NB4 (cell line): ENCODE measurements at regions not wholly inside any gene's neighbourhood (a gene's known extent, or its start where the extent isn't known, plus 50 kb on each side); places are given as distances from the start of the nearest gene placed in this dataset.
"Not testable (repeated sequence)": the region's sequence is repeated elsewhere in the genome, so short reads cannot be mapped to it uniquely, and the experiment has no call there.

ENCODE experiments used
- DNase-seq: peaks from one replicate; pipeline ENCODE4 v3.0.0; 2010; ENCODE audit warnings: low read depth
- H3K4me3 ChIP-seq: one replicate; pipeline ENCODE4 v1.5.1; 2011; ENCODE audit warnings: mild to moderate bottlenecking, low read depth, low read length, moderate library complexity
- MAX ChIP-seq: IDR thresholded peaks from 2 replicates; pipeline ENCODE4 v1.6.1; 2011; ENCODE audit warnings: low read depth, low read length
- MYC ChIP-seq: IDR thresholded peaks from 2 replicates; pipeline ENCODE4 v1.6.1; 2011; ENCODE audit warnings: low read depth, low read length
- POLR2A ChIP-seq: IDR thresholded peaks from 2 replicates; pipeline ENCODE4 v1.6.1; 2011; ENCODE audit warnings: mild to moderate bottlenecking; ENCODE audit not compliant: insufficient read length; ENCODE audit errors: extremely low read depth
- TF ChIP-seq, protein P1 (sequence below): IDR thresholded peaks from one replicate; pipeline ENCODE4 v1.5.1; 2012; ENCODE audit warnings: low read depth, low read length

DNA sequence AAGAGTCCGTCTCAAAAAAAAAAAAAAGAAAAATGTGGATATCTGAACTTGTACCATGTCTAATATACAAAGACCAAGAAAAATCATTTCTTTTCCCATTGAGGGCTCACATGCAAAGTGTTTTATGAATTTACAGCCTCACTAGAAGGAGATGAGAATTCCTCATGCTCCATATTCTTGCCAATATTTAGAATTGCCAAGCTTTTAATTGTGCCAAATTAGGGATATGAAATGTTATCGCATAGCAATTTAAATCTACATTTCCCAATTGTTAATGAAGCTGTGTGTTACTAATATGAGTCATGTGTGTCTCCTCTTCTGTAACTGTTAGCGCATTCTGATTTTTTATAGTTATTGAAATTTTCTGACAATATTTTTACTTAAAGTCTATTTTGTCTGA lies 63.0 kb upstream of the CRYM start:
- no peak overlapping the region for H3K4me3 ChIP-seq
- no peak for TF ChIP-seq MYC
- TF ChIP-seq POLR2A = no peak
- TF ChIP-seq MAX = no peak
- TF ChIP-seq, protein P1, sequence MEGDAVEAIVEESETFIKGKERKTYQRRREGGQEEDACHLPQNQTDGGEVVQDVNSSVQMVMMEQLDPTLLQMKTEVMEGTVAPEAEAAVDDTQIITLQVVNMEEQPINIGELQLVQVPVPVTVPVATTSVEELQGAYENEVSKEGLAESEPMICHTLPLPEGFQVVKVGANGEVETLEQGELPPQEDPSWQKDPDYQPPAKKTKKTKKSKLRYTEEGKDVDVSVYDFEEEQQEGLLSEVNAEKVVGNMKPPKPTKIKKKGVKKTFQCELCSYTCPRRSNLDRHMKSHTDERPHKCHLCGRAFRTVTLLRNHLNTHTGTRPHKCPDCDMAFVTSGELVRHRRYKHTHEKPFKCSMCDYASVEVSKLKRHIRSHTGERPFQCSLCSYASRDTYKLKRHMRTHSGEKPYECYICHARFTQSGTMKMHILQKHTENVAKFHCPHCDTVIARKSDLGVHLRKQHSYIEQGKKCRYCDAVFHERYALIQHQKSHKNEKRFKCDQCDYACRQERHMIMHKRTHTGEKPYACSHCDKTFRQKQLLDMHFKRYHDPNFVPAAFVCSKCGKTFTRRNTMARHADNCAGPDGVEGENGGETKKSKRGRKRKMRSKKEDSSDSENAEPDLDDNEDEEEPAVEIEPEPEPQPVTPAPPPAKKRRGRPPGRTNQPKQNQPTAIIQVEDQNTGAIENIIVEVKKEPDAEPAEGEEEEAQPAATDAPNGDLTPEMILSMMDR = no peak
- DNase-seq = no peak

DNA sequence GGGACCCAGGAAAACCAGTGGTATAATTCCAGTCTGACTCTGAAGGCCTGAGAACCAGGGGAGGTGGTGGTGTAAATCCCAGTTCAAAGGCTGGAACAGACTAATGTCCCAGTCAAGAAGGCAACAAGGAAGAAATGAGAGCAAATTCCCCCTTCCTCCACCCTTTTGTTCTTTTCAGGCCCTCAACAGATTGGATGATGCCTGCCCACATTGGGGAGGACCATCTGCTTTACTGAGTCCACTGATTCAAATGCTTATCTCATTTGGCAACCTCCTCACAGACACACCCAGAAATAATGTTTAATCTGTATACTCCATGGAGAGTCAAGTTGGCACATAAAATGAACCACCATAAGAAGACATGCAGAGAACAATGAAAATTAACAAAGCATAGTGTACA lies 61.9 kb upstream of the CRYM start:
- no peak overlapping the region for H3K4me3 ChIP-seq
- DNase-seq = no peak
- TF ChIP-seq, protein P1 = no peak
- TF ChIP-seq POLR2A (no peak), MYC (no peak), MAX (no peak)

DNA sequence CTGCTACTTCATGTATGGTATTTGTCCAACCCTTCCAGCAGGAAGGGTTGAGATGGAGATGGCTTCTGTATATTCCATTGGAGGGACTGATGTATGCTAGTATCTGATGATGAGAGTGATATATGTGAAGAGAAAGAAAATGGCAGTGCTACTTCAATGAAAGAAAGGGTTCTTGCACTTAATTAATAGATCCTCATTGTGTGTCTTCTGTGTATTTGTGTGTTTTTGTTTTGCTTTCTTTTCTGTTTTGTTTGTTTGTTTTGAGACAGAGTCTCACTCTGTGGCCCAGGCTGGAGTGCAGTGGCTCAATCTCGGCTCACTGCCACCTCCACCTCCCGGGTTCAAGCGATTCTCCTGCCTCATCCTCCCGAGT lies 61.2 kb upstream of the CRYM start:
- no peak overlapping the region for H3K4me3 ChIP-seq
- TF ChIP-seq, protein P1 = no peak
- TF ChIP-seq MYC = no peak
- TF ChIP-seq POLR2A = no peak
- no peak for TF ChIP-seq MAX
- no peak for DNase-seq

GRCh38 chr16:21338537-21339268 lies 60.6 kb upstream of the CRYM start:
- TF ChIP-seq MAX (no peak), MYC (no peak), POLR2A (no peak)
- TF ChIP-seq, protein P1 = no peak
- no peak overlapping the region for H3K4me3 ChIP-seq
- no peak for DNase-seq

- no peak overlapping the region for H3K4me3 ChIP-seq
- TF ChIP-seq, protein P1 = no peak
- no peak for TF ChIP-seq POLR2A
- no peak for TF ChIP-seq MAX
- no peak for TF ChIP-seq MYC
- DNase-seq = no peak
Measured at GRCh38 chr16:21336231-21336630, 58.1 kb upstream of the CRYM start.

DNA sequence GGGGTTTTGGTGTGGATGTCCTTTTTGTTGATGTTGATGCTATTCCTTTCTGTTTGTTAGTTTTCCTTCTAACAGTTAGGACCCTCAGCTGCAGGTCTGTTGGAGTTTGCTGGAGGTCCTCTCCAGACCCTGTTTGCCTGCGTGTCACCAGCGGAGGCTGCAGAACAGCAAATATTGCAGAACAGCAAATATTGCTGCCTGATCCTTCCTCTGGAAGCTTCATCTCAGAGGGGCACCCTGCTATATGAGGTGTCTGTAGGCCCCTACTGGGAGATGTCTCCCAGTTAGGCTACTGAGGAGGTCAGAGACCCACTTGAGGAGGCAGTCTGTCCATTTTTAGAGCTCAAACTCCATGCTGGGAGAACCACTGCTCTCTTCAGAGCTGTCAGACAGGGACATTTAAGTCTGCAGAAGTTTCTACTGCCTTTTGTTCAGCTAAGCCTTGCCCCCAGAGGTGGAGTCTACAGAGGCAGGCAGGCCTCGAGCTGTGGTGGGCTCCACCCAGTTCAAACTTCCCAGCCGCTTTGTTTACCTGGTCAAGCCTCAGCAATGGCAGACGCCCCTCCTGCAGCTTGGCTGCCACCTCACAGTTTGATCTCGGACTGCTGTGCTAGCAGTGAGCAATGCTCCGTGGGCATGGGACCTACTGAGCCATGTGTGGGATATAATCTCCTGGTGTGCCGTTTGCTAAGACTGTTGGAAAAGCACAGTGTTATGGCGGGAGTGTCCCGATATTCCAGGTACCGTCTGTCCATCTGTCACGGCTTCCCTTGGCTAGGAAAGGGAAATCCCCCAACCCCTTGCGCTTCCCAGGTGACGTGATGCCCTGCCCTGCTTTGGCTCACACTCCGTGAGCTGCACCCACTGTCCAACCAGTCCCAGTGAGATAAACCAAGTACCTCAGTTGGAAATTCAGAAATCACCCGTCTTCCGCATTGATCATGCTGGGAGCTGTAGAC lies 56.4 kb upstream of the CRYM start:
- DNase-seq, H3K4me3 ChIP-seq: not testable (repeated sequence)

GRCh38 chr16:21333683-21334082 lies 55.6 kb upstream of the CRYM start:
- not testable (repeated sequence) for H3K4me3 ChIP-seq, DNase-seq
